ENCODE measurements at regions not wholly inside any gene's neighbourhood (a gene's known extent, or its start where the extent isn't known, plus 50 kb on each side); places are given as distances from the start of the nearest gene placed in this dataset.

GRCh38 chr14:76666746-76667145 lies 94.5 kb upstream of the VASH1 start:
- DNase-seq: no peak

- no peak for DNase-seq
These were observed 91.5 kb upstream of the VASH1 start for GRCh38 chr14:76669770-76670169.

- no peak for DNase-seq
These were observed 89.1 kb upstream of the VASH1 start for GRCh38 chr14:76672123-76672522.

GRCh38 chr14:76673261-76673660 lies 88.0 kb upstream of the VASH1 start:
- no peak for DNase-seq

GRCh38 chr14:76675046-76675445 lies 86.2 kb upstream of the VASH1 start:
- DNase-seq: no peak

DNA sequence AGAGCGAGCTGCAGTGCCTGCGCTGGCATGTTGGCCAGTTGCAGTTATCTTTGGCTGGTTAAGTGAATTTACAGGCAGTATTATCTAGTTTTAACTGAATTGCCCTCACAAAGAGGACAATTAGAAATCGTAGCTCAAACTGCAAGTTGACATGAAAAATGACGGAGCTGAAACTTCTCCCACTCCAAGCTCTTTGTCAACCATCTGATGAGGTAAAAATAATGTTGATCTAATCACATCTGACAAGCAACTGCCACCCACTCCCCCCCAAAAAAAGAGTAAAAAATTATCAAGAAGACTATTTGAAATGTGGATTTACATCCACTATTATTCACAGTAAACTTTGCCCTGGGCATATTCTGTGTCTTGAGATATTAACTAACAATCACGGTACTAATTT lies 84.7 kb upstream of the VASH1 start:
- DNase-seq: no peak

- no peak for DNase-seq
These were observed 83.6 kb upstream of the VASH1 start for GRCh38 chr14:76677534-76678145.

- no peak for DNase-seq
These were observed 82.9 kb upstream of the VASH1 start for GRCh38 chr14:76678244-76678800.

- DNase-seq: no peak
These were observed 78.9 kb upstream of the VASH1 start for GRCh38 chr14:76682367-76682766.

GRCh38 chr14:76686646-76687045 lies 74.6 kb upstream of the VASH1 start:
- no peak for DNase-seq

GRCh38 chr14:76687611-76688382 lies 73.5 kb upstream of the VASH1 start:
- DNase-seq: no peak

DNA sequence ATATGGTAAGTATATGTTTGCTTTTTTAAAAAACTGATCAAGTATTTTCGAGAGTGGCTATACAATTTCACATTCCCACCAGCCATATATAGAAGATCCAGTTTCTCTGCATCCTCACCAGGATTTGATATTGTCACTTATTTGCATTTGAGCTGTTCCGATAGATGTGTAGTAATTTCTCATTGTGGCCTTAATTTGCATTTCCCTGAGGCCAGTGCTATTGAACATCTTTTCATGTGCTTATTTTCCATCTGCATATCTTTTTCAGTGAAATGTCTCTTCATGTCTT lies 72.9 kb upstream of the VASH1 start:
- DNase-seq: no peak

GRCh38 chr14:76690502-76691105 lies 70.7 kb upstream of the VASH1 start:
- no peak for DNase-seq

DNA sequence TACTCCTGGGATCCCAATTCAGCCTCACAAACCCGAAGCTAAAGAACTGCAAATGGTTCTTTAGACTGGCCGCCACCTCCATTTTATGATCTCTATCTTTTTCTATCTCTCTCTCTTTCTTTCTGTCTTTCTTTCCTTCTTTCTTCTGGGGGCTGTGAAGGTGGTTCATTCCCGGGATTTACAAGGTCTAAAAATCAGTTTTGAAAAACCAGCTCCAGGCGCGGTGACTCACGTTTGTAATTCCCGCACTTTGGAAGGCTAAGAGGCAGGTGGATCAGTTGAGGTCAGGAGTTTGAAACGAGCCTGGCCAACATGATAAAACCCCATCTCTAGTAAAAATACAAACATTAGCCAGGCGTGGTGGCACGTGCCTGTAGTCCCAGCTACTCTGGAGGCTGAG lies 67.2 kb upstream of the VASH1 start:
- no peak for DNase-seq

GRCh38 chr14:76695263-76695920 lies 65.9 kb upstream of the VASH1 start:
- no peak for DNase-seq

GRCh38 chr14:76696361-76696760 lies 64.9 kb upstream of the VASH1 start:
- DNase-seq: no peak

DNA sequence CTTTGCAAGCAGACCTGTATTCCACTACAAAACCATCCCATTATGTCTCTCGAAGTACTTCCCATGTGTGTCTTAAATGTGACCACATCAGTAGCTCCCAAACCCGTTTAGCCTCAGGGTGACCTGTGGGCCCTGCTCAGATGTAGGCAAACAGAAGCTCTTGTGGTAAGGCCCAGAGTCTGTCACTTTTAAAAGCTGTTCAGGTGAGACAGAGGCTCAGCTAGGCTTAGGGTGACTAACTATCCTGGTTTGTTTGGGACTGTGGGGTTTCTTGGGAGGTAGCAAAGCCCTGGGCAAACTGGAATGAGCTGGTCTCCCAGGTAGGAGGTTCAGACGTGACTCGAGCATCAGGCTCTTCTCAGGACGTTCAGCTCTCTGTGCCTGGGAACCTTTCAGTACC lies 64.5 kb upstream of the VASH1 start:
- DNase-seq: no peak

DNA sequence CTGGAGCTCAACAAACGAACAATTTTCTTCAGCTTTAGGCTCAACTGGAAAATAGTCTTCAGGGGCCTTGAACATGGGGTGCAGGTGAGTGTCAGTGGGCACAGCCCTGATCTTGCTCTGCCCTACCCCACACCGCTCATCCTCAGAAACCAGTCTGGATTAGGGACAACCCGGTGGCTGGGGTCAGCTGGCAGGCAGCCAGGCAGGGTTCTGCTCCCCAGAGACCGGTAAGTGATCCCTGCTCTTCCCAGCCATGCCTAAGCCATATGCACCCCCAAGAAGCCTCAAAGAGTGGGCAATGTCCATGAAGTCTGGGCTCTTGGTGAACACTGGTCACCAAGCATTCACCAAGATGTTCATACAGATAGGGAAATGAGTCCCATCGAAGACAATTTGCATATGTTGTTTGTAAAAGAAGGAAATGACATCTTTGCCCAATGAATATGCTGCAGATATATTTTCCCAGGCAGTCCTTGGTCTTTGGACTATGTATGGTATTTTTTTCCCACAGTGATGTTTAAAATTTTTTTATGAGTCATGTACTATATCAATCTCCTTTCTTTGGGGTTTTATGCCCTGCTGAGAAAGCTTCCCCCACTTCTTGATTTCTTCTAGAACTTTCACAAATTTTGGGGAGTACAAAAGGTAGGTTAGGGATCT lies 63.9 kb upstream of the VASH1 start:
- no peak for DNase-seq

GRCh38 chr14:76698191-76698590 lies 63.1 kb upstream of the VASH1 start:
- no peak for DNase-seq

DNA sequence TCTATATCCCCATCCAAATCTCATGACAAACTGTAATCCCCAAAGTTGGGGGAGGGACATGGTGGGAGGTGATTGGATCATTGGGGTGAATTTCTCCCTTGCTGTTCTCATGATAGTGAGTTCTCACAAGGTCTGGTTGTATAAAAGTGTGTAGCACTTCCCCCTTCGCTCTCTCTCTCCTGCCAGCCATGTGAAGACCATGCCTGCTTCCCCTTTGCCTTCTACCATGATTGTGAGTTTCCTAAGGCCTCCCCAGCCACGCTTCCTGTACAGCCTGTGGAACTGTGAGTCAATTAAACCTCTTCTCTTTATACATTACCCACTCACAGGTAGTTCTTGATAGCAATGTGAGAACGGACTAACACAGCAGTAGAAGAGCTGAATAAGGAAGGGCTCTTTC lies 62.6 kb upstream of the VASH1 start:
- no peak for DNase-seq

DNA sequence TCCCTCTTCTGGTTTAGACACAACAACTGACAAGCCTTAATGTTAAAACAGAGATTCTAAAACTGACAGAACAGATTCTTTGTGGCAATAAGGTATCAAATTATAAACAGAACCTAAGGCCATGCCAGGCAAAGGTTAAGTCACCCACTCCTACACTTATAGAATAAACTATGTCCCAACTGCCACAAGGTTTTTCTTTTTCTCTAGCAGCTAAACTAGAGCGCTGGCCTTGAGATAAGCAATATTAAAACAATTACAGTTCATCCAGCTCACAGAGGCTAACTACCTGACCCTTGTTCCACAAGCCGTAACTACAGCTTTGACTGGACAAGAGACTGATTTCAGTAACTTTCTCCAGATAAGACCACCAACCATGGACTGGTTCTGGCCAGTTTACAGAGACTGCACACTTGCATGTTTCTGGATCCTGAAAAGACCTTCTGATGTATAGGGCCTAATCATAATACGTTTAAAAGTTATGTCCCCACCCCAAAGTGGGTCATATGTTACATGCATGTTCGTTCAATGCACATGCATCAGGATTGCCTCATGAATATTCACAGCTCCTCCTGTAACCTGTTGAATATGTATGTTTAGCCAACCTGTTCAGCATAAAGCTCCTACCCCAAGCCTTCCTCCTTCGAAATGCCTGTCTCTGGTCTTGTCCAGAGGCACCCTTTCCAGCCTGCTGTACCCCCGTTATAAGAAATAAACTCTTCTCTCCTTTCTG lies 61.9 kb upstream of the VASH1 start:
- DNase-seq: no peak

All from tongue (tissue), 1 donor.